ENCODE measurements at regions not wholly inside any gene's neighbourhood (a gene's known extent, or its start where the extent isn't known, plus 50 kb on each side); places are given as distances from the start of the nearest gene placed in this dataset.

DNA sequence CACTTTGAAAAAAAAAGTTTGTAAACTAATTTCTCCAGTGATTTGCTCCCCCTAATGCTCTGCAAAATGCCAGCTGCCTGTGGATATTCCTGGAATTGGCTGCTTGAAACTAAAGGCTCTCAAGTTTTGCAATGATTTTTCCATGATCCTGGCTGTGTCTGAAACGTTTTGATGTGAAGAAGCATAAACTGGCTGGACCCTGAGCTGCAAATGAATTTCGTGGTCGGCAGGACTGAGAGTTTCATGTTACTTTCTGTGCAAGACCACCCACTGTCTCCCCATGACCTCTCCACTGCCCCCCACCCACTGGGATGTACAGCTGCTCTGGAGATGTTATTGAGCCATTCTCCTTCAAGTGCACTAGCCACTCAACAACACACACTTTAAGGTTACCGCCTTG is 171.3 kb upstream of the SSTR4 start:
- DNase-seq, result no peak

DNA sequence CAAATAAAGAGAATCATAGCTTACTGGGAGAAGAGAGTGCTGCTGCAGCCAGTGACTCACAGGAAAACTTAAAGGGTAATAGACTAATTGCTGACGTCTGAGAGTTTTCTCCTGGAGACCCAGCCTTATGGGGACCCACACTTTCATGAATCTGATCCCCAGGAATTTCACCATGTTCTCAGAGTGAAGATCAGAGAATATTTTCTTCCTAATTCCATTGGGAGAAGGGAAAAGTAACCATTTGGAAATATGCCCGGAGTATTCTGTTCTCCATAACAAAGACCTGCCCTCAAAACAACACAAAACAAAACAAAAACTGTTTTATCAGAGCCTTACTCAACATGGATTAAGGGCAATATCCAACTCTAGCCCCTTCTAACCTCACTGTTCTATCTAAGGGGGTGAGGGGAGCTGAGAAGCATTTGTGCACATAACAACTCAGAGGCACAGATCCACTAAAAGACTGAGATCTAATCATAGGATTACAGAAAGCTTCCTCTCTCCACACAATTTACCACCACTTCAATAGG is 168.2 kb upstream of the SSTR4 start:
- DNase-seq, result no peak

DNA sequence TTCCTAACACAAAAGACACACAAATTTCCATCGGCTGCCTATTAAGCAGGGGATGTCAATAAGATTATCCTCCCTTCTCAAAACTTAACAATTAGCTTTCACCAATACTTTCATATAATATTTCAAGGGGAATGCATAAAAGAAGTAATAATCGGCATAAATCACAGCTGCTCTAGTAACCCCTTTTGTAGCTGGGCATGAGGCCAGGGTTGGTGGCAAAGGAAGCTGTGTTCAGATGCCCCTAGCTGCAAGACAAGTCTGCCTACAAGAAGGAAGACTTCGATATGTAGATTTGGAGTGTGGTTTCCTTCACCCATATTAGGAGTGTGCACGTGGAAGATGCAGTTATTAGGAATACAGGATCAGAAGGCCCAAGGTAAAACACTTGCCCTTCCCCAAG is 156.9 kb upstream of the SSTR4 start:
- DNase-seq, result no peak

DNA sequence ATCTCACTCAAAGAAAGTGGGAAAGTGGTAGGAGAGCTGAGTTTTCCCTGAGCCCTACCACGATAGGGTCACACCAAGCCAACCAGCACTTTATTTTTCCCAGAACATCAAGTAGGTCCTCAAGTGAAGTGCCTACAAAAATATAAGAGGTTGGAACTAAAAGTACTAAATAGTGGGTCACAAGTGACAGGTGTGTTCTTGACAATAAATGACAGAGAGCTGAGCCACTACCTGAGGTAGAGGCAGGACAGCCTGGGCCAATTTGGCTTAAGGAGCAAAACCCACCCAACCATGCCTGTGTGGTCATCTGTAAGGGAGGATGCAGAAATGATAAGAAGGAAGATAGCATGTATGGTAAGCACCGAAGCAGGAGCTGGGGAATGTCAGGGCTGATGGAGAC is 154.8 kb upstream of the SSTR4 start:
- no peak for DNase-seq

DNA sequence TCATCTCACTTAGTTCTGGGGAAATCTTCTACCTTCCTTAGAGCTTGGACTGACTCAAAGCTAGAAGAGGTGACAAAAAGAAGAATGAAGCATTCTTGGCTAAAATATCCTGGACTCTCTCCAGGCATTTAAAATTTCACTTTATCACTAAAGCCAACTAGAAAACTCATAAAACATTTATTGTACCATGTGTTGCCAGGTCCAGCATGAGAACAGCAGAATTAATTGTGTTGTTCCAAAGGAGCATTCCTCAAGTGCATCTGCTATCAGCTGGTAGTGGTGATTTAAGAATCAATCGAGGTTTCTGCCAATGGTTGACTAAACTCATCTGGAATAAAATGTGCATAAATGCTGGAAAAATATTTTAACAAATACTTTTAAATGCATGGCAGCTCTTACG is 147.3 kb upstream of the SSTR4 start:
- DNase-seq, result no peak

DNA sequence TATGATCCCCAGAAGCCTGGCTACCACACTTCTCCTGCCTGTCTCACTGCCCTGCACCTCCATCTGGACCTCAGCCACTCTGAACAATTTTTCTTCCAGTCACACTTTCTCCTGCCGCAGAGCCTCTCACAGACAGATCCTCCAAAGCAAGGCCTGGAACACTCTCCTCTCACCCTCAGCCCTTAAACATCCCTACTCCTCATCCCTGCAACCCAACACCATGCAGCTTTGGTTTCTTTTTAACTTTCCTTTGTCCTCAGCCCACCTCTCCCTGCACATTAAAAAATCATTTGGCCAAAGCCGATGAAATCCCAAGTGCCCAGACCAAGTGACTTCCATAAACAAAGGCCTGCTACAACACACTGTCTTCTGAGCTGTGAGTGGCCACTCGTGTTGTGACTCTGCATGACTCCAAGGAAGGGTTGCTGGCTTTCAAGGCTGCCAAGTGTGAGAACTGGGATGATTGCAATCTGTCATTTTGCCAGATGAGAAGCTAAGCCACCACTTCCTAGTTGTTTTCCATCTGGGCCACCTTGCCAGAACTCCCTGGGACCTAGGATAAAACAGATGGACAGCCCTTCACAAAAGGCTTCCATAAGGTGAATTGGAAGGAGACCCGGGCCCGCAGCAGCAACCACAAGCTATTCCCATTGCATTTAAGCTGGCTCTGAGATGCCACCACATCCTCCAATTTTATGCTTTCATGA is 144.4 kb upstream of the SSTR4 start:
- DNase-seq, result no peak

DNA sequence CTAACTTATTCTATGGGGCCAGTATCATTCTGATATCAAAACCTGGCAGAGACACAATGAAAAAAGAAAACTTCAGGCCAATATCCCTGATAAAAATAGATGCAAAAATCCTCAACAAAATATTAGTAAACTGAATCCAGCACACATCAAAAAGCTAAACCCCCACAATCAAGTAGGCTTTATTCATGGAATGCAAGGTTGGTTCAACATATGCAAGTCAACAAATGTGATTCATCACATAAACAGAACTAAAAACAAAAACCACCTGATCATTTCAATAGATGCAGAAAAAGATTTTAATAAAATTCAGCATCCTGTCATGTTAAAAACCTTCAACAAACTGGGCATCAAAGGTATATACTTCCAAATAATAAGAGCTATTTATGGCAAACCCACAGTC is 133.9 kb upstream of the SSTR4 start:
- DNase-seq, result no peak

DNA sequence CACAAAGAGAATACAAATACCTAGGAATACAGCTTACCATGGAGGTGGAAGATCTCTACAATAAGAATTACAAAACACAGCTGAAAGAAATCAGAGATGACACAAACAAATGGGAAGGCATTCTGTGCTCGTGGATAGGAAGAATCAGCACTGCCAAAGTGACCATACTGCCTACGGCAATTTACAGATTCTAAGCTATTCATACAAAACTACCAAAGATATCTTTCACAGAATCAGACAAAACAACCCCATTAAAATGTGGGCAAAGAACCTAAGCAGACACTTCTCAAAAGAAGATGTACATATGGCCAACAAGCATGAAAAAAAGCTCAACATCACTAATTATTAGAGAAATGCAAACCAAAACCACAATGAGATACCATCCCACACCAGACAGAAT is 133.2 kb upstream of the SSTR4 start:
- no peak for DNase-seq

DNA sequence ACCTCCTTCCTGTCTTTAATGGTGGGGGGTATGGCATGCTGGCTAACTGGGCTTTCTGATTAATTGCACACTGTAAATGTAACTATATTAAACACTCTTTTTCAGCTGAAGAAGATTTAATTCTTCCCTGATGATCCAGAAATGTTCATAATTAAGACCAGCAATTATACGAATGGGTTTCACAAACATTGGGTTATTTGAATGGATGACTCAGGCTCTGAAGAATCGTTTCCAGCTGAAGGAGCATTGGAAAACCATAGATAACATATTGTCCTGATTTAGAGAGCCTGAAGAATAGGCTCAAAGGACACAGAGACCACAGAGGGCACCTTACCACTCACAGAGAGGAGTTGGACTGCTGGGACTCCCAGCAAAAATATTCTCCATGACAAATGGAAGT is 130.7 kb upstream of the SSTR4 start:
- no peak for DNase-seq

DNA sequence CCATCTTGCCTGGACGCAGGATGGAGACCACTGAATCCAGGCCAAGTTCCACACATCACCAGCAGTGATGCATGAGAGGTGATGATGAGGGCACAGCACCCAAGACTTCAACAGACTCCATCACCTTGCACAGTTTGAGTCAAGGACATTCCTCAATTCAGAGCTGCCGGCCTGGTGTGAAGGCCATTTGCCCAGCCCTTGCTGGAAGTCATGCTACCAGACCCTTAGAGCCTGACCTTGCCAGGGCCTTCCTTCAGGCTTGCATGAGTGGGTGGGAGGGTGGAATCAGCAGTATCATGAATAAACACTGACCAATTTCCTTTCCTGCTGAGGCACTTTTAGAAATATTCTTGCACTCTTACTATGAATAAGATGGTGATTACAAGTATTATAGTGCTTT is 130.2 kb upstream of the SSTR4 start:
- no peak for DNase-seq

DNA sequence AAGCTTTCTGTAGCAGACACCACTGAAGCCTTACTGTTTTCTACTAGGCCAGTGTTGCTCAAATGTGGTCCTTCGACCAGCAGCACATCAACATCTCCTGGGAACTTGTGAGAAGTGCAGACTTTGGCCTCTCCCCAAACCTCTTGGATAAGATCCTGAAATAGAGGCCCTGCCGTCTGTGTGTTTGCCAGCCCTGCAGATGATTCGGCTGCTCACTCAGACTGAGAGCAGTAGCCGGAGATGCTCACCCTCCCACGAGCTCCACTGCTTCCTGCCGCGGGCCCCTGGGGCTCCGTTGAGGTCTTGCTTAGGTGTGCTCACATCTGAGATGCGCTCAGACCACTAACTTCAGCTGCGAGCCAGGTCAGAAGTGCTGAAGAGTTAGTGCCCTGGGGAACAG is 129.5 kb upstream of the SSTR4 start:
- no peak for DNase-seq

DNA sequence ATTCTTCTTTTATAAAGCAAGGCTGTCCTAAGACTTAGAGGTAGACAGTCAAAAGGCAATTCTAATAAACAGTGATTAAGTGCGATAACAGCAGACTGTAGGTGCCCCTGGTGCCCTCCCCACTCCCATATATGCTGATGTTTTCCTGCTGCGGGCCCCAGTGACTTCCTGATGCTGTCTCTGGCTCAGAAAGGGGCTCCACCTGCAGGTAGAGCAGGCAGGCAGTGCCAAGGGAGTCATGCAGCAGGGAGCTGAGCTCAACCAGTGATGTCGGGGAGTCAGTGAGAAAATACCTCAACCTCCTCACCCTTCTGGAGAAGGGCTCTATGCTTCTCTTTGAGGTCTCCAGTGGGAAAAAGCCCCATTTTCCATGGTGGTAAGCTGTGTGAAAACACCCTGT is 126.7 kb upstream of the SSTR4 start:
- no peak for DNase-seq

DNA sequence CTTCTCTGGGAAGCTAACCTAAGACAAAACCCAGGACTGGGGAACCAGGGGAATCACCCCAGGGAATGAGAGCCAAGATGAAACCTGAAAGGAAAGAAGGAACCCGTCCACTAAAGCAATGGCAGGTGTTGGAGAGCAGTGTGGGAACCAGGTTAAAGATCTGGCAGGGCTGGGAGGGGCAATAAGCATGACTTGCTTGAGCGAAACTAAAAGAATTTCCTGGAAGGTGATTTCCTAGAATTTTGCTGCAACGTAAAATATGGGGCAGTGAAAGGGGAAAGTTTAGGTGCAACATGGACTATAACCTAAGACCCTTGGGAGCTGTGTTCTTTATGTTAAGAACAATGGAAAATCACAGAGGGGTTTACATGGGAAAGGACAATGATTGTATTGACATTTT is 126.2 kb upstream of the SSTR4 start:
- no peak for DNase-seq

DNA sequence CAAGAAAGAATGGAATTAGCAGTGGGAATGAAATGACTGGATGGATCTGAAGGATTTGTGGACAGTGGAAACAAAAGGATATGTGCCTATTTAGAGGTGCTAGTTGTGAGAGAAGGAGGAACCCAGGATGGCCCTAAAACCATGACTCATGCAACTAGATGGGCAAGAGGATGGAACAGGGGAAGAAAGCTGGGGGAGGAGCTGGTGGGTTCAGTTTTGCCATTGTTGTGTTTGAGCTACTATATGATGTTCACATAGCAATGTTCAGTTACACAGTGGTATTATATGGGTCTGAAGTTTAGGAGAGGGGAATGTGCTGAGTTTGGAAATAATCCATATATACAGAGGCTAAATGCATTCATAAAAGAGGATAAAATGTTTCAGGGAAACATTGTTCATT is 125.7 kb upstream of the SSTR4 start:
- DNase-seq, result no peak

DNA sequence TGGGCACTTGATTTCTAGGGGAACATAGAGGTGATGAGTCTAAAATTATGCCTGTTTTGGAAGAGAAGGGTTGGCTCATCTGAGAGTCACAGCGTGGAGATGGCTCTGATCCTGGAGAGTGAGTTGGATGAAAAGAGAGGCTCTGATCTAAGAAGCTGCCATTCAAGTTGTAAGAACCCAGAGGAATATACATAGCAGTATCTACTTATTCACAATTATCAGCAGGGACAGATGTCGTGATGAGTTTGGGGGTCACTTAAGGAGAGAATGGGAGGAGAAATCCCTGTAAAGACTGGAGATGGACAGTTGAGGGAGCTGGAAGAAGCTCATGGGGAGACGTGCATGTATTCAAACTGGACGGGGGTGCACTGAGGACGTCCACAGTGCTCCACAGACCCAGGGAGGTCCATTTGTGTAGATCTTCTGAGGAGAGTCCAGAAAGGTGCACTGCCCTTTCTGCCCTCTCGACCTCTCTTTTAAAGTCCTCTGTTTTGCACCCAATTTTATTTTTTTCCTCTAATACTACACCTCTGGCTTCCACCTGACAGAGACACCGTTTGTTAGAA is 124.7 kb upstream of the SSTR4 start:
- no peak for DNase-seq

DNA sequence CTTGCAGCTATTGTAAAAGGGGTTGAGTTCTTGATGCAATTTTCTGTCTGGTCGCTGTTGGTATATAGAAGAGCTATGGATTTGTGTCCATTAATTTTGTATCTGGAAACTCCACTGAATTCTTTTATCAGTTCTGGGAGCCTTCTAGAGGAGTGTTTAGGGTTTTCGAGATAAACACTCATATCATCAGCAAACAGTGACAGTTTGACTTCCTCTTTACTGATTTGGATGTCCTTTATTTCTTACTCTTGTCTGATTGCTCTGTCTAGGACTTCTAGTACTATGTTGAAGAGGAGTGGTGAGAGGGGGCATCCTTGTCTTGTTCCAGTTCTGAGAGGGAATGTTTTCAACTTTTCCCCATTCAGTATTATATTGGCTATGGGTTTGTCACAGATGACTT is 120.8 kb upstream of the SSTR4 start:
- DNase-seq, result no peak

DNA sequence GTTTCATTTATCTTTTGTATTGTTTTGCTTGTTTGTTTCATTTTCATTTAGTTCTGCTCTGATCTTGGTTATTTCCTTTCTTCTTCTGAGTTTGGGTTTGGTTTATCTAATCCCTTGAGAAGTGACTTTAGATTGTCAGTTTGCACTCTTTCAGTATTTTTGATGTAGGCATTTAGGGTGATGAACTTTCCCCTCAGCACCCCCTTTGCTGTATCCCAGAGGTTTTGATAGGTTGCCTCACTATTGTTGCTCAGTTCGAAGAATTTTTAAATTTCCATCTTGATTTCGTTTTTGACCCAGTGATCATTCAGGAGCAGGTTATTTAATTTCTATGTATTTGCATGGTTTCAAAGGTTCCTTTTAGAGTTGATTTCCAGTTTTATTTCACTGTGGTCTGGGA is 119.6 kb upstream of the SSTR4 start:
- no peak for DNase-seq

DNA sequence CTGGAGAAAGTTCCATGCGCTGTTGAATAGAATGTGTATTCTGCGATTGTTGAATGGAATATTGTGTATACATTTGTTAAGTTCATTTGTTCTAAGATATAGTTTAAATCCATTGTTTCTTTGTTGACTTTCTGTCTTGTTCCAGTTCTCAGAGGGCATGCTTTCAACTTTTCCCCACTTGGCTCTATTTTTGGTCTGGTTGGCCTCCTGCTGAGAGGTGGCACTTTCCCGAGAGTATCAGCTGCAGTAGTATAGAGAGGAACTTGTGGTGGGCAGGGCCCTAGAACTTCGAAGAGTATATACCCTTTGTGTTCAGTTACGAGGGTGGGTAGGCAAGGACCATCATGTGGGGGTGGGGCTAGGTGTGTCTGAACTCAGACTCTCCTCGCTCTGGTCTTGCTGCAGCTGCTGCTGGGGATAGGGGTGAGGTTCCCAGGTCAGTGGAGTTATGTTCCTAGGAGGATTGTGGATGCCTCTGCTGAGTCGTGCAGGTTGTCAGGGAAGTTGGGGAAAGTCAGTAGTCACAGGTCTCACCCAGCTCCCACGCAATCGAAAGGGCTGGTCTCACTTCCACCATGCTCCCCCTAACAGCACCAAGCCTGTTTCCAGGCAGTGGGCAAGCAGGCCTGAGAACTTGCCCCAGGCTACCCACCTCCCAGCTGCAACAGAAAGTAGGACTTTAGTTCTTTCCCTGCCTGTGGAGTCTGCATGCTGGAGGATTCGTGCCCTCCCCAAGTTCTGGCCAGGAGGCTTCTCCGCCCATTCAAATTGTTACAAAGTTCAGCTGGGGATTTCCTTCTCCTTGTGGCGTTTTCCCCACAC is 118.9 kb upstream of the SSTR4 start:
- DNase-seq, result no peak

DNA sequence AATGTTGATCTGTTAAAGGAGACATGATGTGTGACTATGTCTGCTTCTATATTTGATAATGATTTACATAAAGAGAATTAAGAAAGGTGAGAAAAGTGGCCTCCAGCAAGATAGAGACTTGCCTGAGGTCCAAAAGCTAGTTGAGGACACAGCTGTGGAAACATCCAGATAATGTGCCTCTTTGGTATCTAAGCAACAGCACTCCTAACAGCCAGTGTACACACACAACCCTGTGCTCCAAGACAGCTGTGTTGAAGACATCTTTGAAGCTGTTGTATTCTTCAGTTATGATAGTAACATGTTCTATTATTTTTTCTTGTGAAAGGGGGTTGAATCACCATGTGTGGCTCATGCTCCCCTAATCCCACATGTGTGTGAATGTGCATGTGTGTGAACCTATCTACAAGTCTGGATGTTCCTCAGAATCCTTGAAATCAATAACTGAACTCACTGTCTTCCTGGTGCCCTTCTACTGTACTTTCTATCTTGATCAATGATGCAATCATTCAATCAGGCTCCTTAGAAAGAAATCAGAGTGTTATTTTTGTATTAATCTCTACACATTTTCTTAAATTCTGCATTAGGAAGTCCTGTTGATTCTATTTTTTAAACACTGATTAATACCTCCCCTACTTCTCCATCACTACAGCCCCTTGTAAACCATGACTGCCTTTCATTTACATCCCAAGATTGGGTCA is 116.7 kb upstream of the SSTR4 start:
- no peak for DNase-seq

DNA sequence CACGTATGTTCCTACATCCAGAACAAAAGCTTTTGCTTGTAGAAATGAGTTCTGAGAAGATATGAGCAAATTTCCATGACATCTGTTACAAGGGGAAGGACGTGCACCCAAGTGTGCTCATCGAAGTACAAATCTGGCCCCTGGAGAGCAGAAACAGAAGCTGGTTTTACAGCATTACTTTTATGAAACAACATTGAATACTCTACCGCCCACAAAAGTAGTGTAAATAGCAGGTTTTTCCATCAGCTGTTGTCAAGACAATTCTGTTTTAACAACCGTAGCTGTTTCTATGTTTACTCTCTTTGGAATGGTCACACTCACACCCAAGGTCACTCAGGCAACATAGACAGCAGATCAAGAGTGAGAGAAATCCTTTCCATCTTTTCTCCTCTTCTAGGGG is 114.2 kb upstream of the SSTR4 start:
- DNase-seq, result no peak

DNA sequence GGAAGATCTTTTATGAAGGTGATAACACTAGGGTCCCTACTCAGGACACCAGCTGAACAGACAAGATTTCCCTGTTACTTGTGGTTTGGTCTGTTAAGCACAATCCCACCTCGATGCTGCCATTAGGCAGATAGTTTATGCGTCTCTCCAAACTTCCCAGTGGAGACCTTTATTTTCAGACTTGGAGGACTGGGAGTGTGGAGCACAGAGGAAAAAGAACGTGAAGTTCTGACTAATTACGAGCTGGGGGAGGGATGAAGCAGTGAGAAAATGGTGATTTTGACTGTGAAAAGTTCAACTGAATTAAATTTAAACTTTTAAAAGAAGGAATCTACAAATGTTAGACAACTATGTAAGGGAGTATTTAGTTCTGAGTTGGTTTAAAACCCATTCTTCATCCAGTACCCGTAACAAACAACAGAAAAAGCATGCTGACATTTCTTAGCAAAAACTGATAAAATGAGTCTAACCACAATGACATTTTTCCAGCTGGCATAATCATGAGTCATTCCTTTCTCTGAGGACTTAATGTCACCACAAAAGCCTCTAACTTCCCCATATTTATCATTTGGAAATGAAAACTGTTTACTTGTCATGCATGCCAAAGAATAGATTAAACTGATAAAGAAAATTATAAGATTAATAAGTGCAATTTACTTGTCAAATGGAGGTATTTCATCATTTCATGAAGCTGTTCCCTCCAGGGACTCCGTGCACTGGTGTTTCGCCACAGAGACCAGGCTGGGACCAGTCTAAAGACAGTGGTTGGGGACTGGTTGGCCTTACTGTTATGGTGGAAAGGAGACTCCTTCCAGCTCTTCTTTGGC is 113.3 kb upstream of the SSTR4 start:
- DNase-seq, result no peak

DNA sequence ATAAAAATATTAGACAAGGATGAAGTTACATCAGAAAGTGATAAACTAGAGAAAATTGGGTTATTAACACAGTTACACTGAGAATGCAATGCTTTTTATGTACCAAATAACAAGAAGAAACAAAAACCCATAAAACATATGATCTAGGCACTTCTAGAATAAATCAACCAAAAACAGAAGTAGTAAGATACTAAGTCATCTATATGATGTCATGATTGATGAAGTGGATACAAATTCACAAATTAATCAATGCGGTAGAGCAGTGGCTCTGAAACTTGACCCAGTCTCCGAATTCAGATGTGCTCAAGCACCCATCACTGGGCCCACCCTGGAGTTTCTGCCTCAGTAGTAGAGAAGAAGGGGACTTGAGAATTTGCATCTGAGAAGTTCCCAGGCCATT is 112.1 kb upstream of the SSTR4 start:
- no peak for DNase-seq
